ENCODE measurements at regions not wholly inside any gene's neighbourhood (a gene's known extent, or its start where the extent isn't known, plus 50 kb on each side); places are given as distances from the start of the nearest gene placed in this dataset.

GRCh38 chr5:130267926-130268325 lies 363.7 kb downstream of the CHSY3 start:
- DNase-seq (ENCODE audit: low read depth in 2 of 2): no peak

- no peak for DNase-seq (ENCODE audit: low read depth in 2 of 2)
Observed at GRCh38 chr5:130260481-130260880, 356.2 kb downstream of the CHSY3 start.

GRCh38 chr5:130251931-130252330 lies 347.7 kb downstream of the CHSY3 start:
- DNase-seq (ENCODE audit: low read depth in 2 of 2): no peak

GRCh38 chr5:130243641-130244040 lies 339.4 kb downstream of the CHSY3 start:
- no peak for DNase-seq (ENCODE audit: low read depth in 2 of 2)

- DNase-seq (ENCODE audit: low read depth in 2 of 2): no peak
Observed at GRCh38 chr5:130237721-130238120, 333.5 kb downstream of the CHSY3 start.

All from stimulated activated CD8-positive, alpha-beta memory T cell treated with anti-CD3 and anti-CD28 coated beads, Interleukin-7, amount 100 ng/mL, for 1 hour (primary cell).